Endothelial cell (in vitro differentiated cells): ENCODE measurements at regions not wholly inside any gene's neighbourhood (a gene's known extent, or its start where the extent isn't known, plus 50 kb on each side); places are given as distances from the start of the nearest gene placed in this dataset.

Experiments
- DNase-seq: peaks from one replicate; pipeline ENCODE4 v3.0.0; 2021; ENCODE audit warnings: low spot score
- H3K27ac Mint-ChIP-seq: one replicate; pipeline ENCODE4 v1.8.0; 2021; ENCODE audit warnings: mixed read lengths, inconsistent platforms; ENCODE audit not compliant: unreplicated experiment
- H3K27me3 Mint-ChIP-seq: one replicate; pipeline ENCODE4 v1.8.0; 2021; ENCODE audit warnings: mild to moderate bottlenecking, moderate library complexity, mixed read lengths, inconsistent platforms; ENCODE audit not compliant: unreplicated experiment
- H3K36me3 Mint-ChIP-seq: one replicate; pipeline ENCODE4 v1.8.0; 2021; ENCODE audit warnings: mild to moderate bottlenecking, low read depth, mixed read lengths, inconsistent platforms; ENCODE audit not compliant: unreplicated experiment
- H3K4me1 Mint-ChIP-seq: one replicate; pipeline ENCODE4 v1.8.0; 2021; ENCODE audit warnings: mild to moderate bottlenecking, mixed read lengths, inconsistent platforms; ENCODE audit not compliant: unreplicated experiment
- H3K4me3 Mint-ChIP-seq: one replicate; pipeline ENCODE4 v1.8.0; 2021; ENCODE audit warnings: mild to moderate bottlenecking, mixed read lengths, inconsistent platforms; ENCODE audit not compliant: unreplicated experiment
- H3K9me3 Mint-ChIP-seq: one replicate; pipeline ENCODE4 v1.8.0; 2021; ENCODE audit warnings: mixed read lengths, inconsistent platforms; ENCODE audit not compliant: unreplicated experiment
- TF ChIP-seq, protein P1 (sequence below): fragments of 200-600 bp; sonication (generic); IDR thresholded peaks from one replicate; pipeline ENCODE4 v1.5.0; 2021; ENCODE audit warnings: antibody characterized with exemption; ENCODE audit not compliant: unreplicated experiment

DNA sequence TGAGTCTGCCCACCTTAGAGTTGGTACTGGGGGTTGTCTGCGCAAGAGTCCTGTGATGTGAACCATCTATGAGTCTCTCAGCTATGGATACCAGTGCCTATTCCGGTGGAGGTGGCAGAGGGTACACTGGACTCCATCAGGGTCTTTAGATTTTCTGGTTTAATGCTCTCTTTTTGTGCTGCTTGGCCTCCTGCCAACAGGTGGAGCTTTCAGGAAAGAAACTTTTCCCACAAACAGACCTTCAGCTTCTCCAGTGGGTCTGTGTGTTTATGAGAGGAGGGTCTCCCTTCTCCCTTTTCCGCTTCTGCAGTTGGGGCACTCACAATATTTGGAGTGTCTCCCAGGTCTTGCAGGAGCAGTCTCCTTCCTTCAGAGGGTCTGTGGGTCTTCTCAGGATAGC is 1721.9 kb upstream of the SLC39A10 start:
- H3K27ac Mint-ChIP-seq, result no peak overlapping the region
- no peaks in the 10 kb centered on the region for H3K36me3 Mint-ChIP-seq
- no peaks in the 10 kb centered on the region for H3K27me3 Mint-ChIP-seq
- no peak overlapping the region for H3K4me3 Mint-ChIP-seq
- peaks cover 3% of the 10 kb centered on the region for H3K4me1 Mint-ChIP-seq
- no peaks in the 10 kb centered on the region for H3K9me3 Mint-ChIP-seq
- TF ChIP-seq, protein P1, sequence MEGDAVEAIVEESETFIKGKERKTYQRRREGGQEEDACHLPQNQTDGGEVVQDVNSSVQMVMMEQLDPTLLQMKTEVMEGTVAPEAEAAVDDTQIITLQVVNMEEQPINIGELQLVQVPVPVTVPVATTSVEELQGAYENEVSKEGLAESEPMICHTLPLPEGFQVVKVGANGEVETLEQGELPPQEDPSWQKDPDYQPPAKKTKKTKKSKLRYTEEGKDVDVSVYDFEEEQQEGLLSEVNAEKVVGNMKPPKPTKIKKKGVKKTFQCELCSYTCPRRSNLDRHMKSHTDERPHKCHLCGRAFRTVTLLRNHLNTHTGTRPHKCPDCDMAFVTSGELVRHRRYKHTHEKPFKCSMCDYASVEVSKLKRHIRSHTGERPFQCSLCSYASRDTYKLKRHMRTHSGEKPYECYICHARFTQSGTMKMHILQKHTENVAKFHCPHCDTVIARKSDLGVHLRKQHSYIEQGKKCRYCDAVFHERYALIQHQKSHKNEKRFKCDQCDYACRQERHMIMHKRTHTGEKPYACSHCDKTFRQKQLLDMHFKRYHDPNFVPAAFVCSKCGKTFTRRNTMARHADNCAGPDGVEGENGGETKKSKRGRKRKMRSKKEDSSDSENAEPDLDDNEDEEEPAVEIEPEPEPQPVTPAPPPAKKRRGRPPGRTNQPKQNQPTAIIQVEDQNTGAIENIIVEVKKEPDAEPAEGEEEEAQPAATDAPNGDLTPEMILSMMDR, result no peak
- DNase-seq, result no peak

GRCh38 chr2:193929131-193929530 is 1727.9 kb upstream of the SLC39A10 start:
- Mint-ChIP-seq H3K4me3 (no peak overlapping the region), H3K9me3 (no peaks in the 10 kb centered on the region), H3K36me3 (no peaks in the 10 kb centered on the region), H3K27ac (no peak overlapping the region), H3K27me3 (no peaks in the 10 kb centered on the region), H3K4me1 (peaks cover 16% of the 10 kb centered on the region)
- no peak for DNase-seq
- TF ChIP-seq, protein P1, result no peak

- Mint-ChIP-seq H3K4me1 (no peaks in the 10 kb centered on the region), H3K4me3 (no peak overlapping the region), H3K9me3 (no peaks in the 10 kb centered on the region), H3K27ac (no peak overlapping the region), H3K27me3 (no peaks in the 10 kb centered on the region), H3K36me3 (no peaks in the 10 kb centered on the region)
- TF ChIP-seq, protein P1, result no peak
- no peak for DNase-seq
Measured at GRCh38 chr2:193907561-193907960, 1712.8 kb upstream of the TMEFF2 start.

- Mint-ChIP-seq H3K27ac (no peak overlapping the region), H3K4me1 (no peaks in the 10 kb centered on the region), H3K9me3 (no peaks in the 10 kb centered on the region), H3K36me3 (no peaks in the 10 kb centered on the region), H3K4me3 (no peak overlapping the region), H3K27me3 (no peaks in the 10 kb centered on the region)
- no peak for DNase-seq
- TF ChIP-seq, protein P1, result no peak
Measured at GRCh38 chr2:193900292-193900691, 1705.6 kb upstream of the TMEFF2 start.

GRCh38 chr2:193895226-193895625 is 1700.5 kb upstream of the TMEFF2 start:
- H3K27ac Mint-ChIP-seq, result no peak overlapping the region

More at GRCh38 chr2:193895226-193895625, 1700.5 kb upstream of the TMEFF2 start:
- H3K27me3 Mint-ChIP-seq, result peaks cover 2% of the 10 kb centered on the region
- no peak overlapping the region for H3K4me3 Mint-ChIP-seq
- DNase-seq, result no peak
- no peaks in the 10 kb centered on the region for H3K9me3 Mint-ChIP-seq
- no peaks in the 10 kb centered on the region for H3K4me1 Mint-ChIP-seq
- H3K36me3 Mint-ChIP-seq, result no peaks in the 10 kb centered on the region
- TF ChIP-seq, protein P1, result no peak
